ENCODE measurements at regions not wholly inside any gene's neighbourhood (a gene's known extent, or its start where the extent isn't known, plus 50 kb on each side); places are given as distances from the start of the nearest gene placed in this dataset.
"Not testable (repeated sequence)": the region's sequence is repeated elsewhere in the genome, so short reads cannot be mapped to it uniquely, and the experiment has no call there.

GRCh38 chr21:28008245-28008644, 984.4 kb downstream of the LTN1 start:
- not testable (repeated sequence) for H3K4me1 ChIP-seq (ENCODE audit: insufficient read depth, low read length, poor library complexity, severe bottlenecking); H4K20me1 ChIP-seq (ENCODE audit: insufficient read depth, low read length, poor library complexity, severe bottlenecking); H3K79me2 ChIP-seq (ENCODE audit: insufficient read depth, low read length); H3K27me3 ChIP-seq (ENCODE audit: insufficient read depth, low read length, poor library complexity, severe bottlenecking); H3K9me2 ChIP-seq (replicated peaks; ENCODE audit: low read depth, low read length); H2AFZ ChIP-seq (ENCODE audit: low read length); H3F3A ChIP-seq (ENCODE audit: low read depth); H3K4me3 ChIP-seq (ENCODE audit: low read length, poor library complexity, severe bottlenecking); H3K9me3 ChIP-seq (ENCODE audit: insufficient read depth, low read depth, low read length); H3K9ac ChIP-seq (ENCODE audit: low read depth, low read length, poor library complexity, severe bottlenecking); H3K4me2 ChIP-seq (ENCODE audit: low read depth, low read length, poor library complexity, severe bottlenecking); H3K36me3 ChIP-seq (ENCODE audit: insufficient read depth, low read length)

GRCh38 chr21:28003627-28004026, 989.0 kb downstream of the LTN1 start:
- H3K27me3 ChIP-seq (ENCODE audit: insufficient read depth, low read length, poor library complexity, severe bottlenecking); H2AFZ ChIP-seq (ENCODE audit: low read length); H3K9ac ChIP-seq (ENCODE audit: low read depth, low read length, poor library complexity, severe bottlenecking); H3K4me3 ChIP-seq (ENCODE audit: low read length, poor library complexity, severe bottlenecking); H3K9me3 ChIP-seq (ENCODE audit: insufficient read depth, low read depth, low read length); H3F3A ChIP-seq (ENCODE audit: low read depth); H3K4me1 ChIP-seq (ENCODE audit: insufficient read depth, low read length, poor library complexity, severe bottlenecking); H4K20me1 ChIP-seq (ENCODE audit: insufficient read depth, low read length, poor library complexity, severe bottlenecking); H3K9me2 ChIP-seq (replicated peaks; ENCODE audit: low read depth, low read length); H3K36me3 ChIP-seq (ENCODE audit: insufficient read depth, low read length); H3K79me2 ChIP-seq (ENCODE audit: insufficient read depth, low read length); H3K4me2 ChIP-seq (ENCODE audit: low read depth, low read length, poor library complexity, severe bottlenecking): not testable (repeated sequence)

GRCh38 chr21:27996906-27997305, 995.8 kb downstream of the LTN1 start:
- H3K4me2 ChIP-seq (ENCODE audit: low read depth, low read length, poor library complexity, severe bottlenecking): not testable (repeated sequence)

GRCh38 chr21:27984663-27985325, 1007.9 kb downstream of the LTN1 start:
- H3F3A ChIP-seq (ENCODE audit: low read depth); H3K36me3 ChIP-seq (ENCODE audit: insufficient read depth, low read length); H4K20me1 ChIP-seq (ENCODE audit: insufficient read depth, low read length, poor library complexity, severe bottlenecking); H3K9me2 ChIP-seq (replicated peaks; ENCODE audit: low read depth, low read length); H3K27me3 ChIP-seq (ENCODE audit: insufficient read depth, low read length, poor library complexity, severe bottlenecking); H3K9ac ChIP-seq (ENCODE audit: low read depth, low read length, poor library complexity, severe bottlenecking); H3K4me3 ChIP-seq (ENCODE audit: low read length, poor library complexity, severe bottlenecking); H3K79me2 ChIP-seq (ENCODE audit: insufficient read depth, low read length); H2AFZ ChIP-seq (ENCODE audit: low read length); H3K9me3 ChIP-seq (ENCODE audit: insufficient read depth, low read depth, low read length); H3K4me1 ChIP-seq (ENCODE audit: insufficient read depth, low read length, poor library complexity, severe bottlenecking); H3K4me2 ChIP-seq (ENCODE audit: low read depth, low read length, poor library complexity, severe bottlenecking): not testable (repeated sequence)

More at GRCh38 chr21:27996906-27997305, 995.8 kb downstream of the LTN1 start:
- not testable (repeated sequence) for H3K9me3 ChIP-seq (ENCODE audit: insufficient read depth, low read depth, low read length); H2AFZ ChIP-seq (ENCODE audit: low read length); H3K36me3 ChIP-seq (ENCODE audit: insufficient read depth, low read length); H3K4me3 ChIP-seq (ENCODE audit: low read length, poor library complexity, severe bottlenecking); H3K4me1 ChIP-seq (ENCODE audit: insufficient read depth, low read length, poor library complexity, severe bottlenecking); H3K79me2 ChIP-seq (ENCODE audit: insufficient read depth, low read length); H3K9ac ChIP-seq (ENCODE audit: low read depth, low read length, poor library complexity, severe bottlenecking); H3K9me2 ChIP-seq (replicated peaks; ENCODE audit: low read depth, low read length); H4K20me1 ChIP-seq (ENCODE audit: insufficient read depth, low read length, poor library complexity, severe bottlenecking); H3F3A ChIP-seq (ENCODE audit: low read depth); H3K27me3 ChIP-seq (ENCODE audit: insufficient read depth, low read length, poor library complexity, severe bottlenecking)

- H3K9me2 ChIP-seq (replicated peaks; ENCODE audit: low read depth, low read length); H3K4me3 ChIP-seq (ENCODE audit: low read length, poor library complexity, severe bottlenecking); H2AFZ ChIP-seq (ENCODE audit: low read length); H4K20me1 ChIP-seq (ENCODE audit: insufficient read depth, low read length, poor library complexity, severe bottlenecking); H3K9ac ChIP-seq (ENCODE audit: low read depth, low read length, poor library complexity, severe bottlenecking); H3K79me2 ChIP-seq (ENCODE audit: insufficient read depth, low read length); H3K36me3 ChIP-seq (ENCODE audit: insufficient read depth, low read length); H3K4me1 ChIP-seq (ENCODE audit: insufficient read depth, low read length, poor library complexity, severe bottlenecking); H3K27me3 ChIP-seq (ENCODE audit: insufficient read depth, low read length, poor library complexity, severe bottlenecking); H3K9me3 ChIP-seq (ENCODE audit: insufficient read depth, low read depth, low read length); H3K4me2 ChIP-seq (ENCODE audit: low read depth, low read length, poor library complexity, severe bottlenecking); H3F3A ChIP-seq (ENCODE audit: low read depth): not testable (repeated sequence)
Measured at GRCh38 chr21:27979446-27979845, 1012.6 kb upstream of the ADAMTS5 start.

Measured in Loucy (cell line).